HG03060 (cell line): ENCODE measurements at regions not wholly inside any gene's neighbourhood (a gene's known extent, or its start where the extent isn't known, plus 50 kb on each side); places are given as distances from the start of the nearest gene placed in this dataset.
"Not testable (repeated sequence)": the region's sequence is repeated elsewhere in the genome, so short reads cannot be mapped to it uniquely, and the experiment has no call there.

Experiments
- ATAC-seq: cut with Tn5 transposase; IDR thresholded peaks from one replicate; pipeline ENCODE4 v1.9.1; 2021; ENCODE audit warnings: low read depth, moderate number of reproducible peaks; ENCODE audit not compliant: unreplicated experiment

GRCh38 chr5:67793966-67794365 is 421.6 kb upstream of the PIK3R1 start:
- ATAC-seq, result no peak

GRCh38 chr5:67793418-67793817 is 422.1 kb upstream of the PIK3R1 start:
- ATAC-seq, result no peak

- ATAC-seq, result no peak
Observed at GRCh38 chr5:67792891-67793290, 422.7 kb upstream of the PIK3R1 start.

- ATAC-seq, result no peak
Observed at GRCh38 chr5:67790390-67790789, 425.2 kb upstream of the PIK3R1 start.

GRCh38 chr5:67779893-67780623 is 435.5 kb upstream of the PIK3R1 start:
- ATAC-seq, result not testable (repeated sequence)

GRCh38 chr5:67774786-67775185 is 440.8 kb upstream of the PIK3R1 start:
- ATAC-seq, result no peak

- ATAC-seq, result no peak
Observed at GRCh38 chr5:67774267-67774552, 441.3 kb upstream of the PIK3R1 start.

GRCh38 chr5:67773411-67774266 is 441.9 kb upstream of the PIK3R1 start:
- ATAC-seq, result no peak

GRCh38 chr5:67771791-67772190 is 443.8 kb upstream of the PIK3R1 start:
- no peak for ATAC-seq

- ATAC-seq, result no peak
Observed at GRCh38 chr5:67771221-67771620, 444.3 kb upstream of the PIK3R1 start.

GRCh38 chr5:67770431-67771025 is 445.0 kb upstream of the PIK3R1 start:
- ATAC-seq, result no peak

- no peak for ATAC-seq
Observed at GRCh38 chr5:67765697-67766096, 449.9 kb upstream of the PIK3R1 start.

- not testable (repeated sequence) for ATAC-seq
Observed at GRCh38 chr5:67757771-67758170, 457.8 kb upstream of the PIK3R1 start.

- no peak for ATAC-seq
Observed at GRCh38 chr5:67752357-67752708, 463.2 kb upstream of the PIK3R1 start.

- ATAC-seq, result no peak
Observed at GRCh38 chr5:67748165-67748690, 467.3 kb upstream of the PIK3R1 start.

- no peak for ATAC-seq
Observed at GRCh38 chr5:67747096-67747495, 468.5 kb upstream of the PIK3R1 start.

- not testable (repeated sequence) for ATAC-seq
Observed at GRCh38 chr5:67746608-67747007, 468.9 kb upstream of the PIK3R1 start.

- no peak for ATAC-seq
Observed at GRCh38 chr5:67746103-67746502, 469.5 kb upstream of the PIK3R1 start.

- ATAC-seq, result no peak
Observed at GRCh38 chr5:67732921-67733320, 482.6 kb upstream of the PIK3R1 start.

GRCh38 chr5:67732471-67732870 is 483.1 kb upstream of the PIK3R1 start:
- ATAC-seq, result no peak

GRCh38 chr5:67731886-67732285 is 483.7 kb upstream of the PIK3R1 start:
- ATAC-seq, result no peak
